Activated CD4-positive, alpha-beta memory T cell treated with anti-CD3 and anti-CD28 coated beads, Interleukin-2, amount 10 ng/mL, durations not matched to agents 7 days and 5 days (primary cell): ENCODE measurements at regions not wholly inside any gene's neighbourhood (a gene's known extent, or its start where the extent isn't known, plus 50 kb on each side); places are given as distances from the start of the nearest gene placed in this dataset.
"Not testable (repeated sequence)": the region's sequence is repeated elsewhere in the genome, so short reads cannot be mapped to it uniquely, and the experiment has no call there.

Experiments used
- CTCF ChIA-PET: fragments of 350-600 bp; sonication (Branson Sonifier 250); formaldehyde crosslinking; loops from one replicate; lab custom pipeline; 2021; ENCODE audit warnings: antibody characterized with exemption, inconsistent platforms; lab: Charles Lee
- POLR2A ChIA-PET: fragments of 350-600 bp; sonication (Branson Sonifier 250); formaldehyde crosslinking; loops from one replicate; lab custom pipeline; 2021; ENCODE audit warnings: antibody characterized with exemption; lab: Charles Lee
- DNase-seq: peaks from one replicate; pipeline ENCODE4 v3.0.0-alpha.2; 2020
- H3K27ac Mint-ChIP-seq: one replicate; pipeline ENCODE4 v1.8.0; 2021; ENCODE audit warnings: mild to moderate bottlenecking, mixed read lengths
- H3K27me3 Mint-ChIP-seq: one replicate; pipeline ENCODE4 v1.8.0; 2021; ENCODE audit warnings: mixed read lengths
- H3K36me3 Mint-ChIP-seq: one replicate; pipeline ENCODE4 v1.8.0; 2021; ENCODE audit warnings: low read depth, mixed read lengths
- H3K4me1 Mint-ChIP-seq: one replicate; pipeline ENCODE4 v1.8.0; 2021; ENCODE audit warnings: mixed read lengths
- H3K4me3 Mint-ChIP-seq: one replicate; pipeline ENCODE4 v1.8.0; 2021; ENCODE audit warnings: mild to moderate bottlenecking, mixed read lengths
- H3K9me3 Mint-ChIP-seq: one replicate; pipeline ENCODE4 v1.8.0; 2021; ENCODE audit warnings: mixed read lengths

DNA sequence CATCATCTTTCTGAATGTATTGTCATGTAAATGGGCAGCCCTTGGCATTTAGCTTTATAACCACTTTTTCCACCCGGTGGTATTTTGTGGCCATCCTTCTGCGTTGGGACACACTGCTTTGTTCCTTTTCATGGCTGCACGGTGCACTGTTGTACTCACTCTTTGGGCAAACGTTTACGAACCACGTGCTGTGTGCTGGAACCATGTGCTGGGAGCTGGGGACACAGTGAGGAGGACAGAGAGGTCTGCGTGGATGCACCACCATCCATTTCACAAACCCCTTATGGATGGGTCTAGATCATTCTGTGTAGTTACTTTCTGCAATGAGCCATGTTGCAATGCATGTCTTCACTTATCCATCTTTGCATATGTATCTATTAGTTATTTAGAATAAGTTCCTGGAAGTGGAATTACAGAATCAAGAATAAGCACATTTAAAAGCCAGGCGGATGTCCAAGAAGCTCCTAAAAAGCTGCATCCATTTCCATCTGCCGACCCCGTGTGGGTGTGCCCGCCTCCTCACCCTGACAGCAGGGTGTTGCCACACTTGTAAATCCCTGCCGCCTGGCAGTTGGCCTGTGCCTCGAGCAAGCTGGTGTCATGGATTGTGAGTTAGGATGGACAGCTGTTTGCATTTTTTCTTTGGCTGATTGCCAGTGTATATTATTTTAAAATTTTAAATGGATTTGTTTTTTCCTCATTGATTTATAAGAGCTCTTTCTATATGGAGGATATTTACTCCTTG is 183.8 kb downstream of the LAT start:
- POLR2A ChIA-PET, H3K4me3 Mint-ChIP-seq, DNase-seq, H3K4me1 Mint-ChIP-seq, H3K27me3 Mint-ChIP-seq, CTCF ChIA-PET, H3K27ac Mint-ChIP-seq, H3K9me3 Mint-ChIP-seq: not testable (repeated sequence)
- H3K36me3 Mint-ChIP-seq = peaks cover 14% of the 10 kb centered on the region

DNA sequence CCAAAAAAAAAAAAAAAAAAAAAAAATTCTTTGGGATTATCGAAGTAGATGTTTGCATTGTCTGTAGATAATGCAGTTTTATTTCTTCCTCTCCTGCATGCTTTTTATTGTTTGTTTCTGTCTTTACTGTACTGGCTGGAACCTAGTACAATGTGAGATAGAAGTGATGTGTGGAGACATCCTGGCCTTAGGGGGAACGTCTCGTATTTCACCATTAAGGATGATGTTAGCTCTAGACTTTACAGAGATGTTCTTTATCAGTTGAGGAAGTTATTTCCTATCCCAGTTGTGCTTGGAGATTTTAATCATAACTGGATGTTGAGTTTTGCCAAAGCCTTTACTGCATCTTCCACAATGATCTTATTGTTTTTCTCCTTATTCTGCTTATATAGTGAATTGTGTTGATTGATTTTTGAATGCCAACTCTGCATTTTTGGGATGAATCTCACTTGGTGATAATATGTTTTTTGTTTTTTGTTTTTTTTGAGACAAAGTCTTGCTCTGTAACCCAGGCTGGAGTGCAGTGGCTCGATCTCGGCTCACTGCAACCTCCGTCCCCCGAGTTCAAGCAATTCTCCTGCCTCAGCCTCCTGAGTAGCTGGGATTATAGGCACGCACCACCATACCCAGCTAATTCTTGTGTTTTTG is 179.7 kb downstream of the LAT start:
- DNase-seq, POLR2A ChIA-PET, H3K4me3 Mint-ChIP-seq, H3K9me3 Mint-ChIP-seq, H3K36me3 Mint-ChIP-seq, H3K4me1 Mint-ChIP-seq, H3K27me3 Mint-ChIP-seq, H3K27ac Mint-ChIP-seq: not testable (repeated sequence)
- CTCF ChIA-PET = interaction anchor here (1.0 kb wide), 1 partner anchor 49 kb away, joined by 3 read pairs; no protein-coding TSS in a partner anchor

DNA sequence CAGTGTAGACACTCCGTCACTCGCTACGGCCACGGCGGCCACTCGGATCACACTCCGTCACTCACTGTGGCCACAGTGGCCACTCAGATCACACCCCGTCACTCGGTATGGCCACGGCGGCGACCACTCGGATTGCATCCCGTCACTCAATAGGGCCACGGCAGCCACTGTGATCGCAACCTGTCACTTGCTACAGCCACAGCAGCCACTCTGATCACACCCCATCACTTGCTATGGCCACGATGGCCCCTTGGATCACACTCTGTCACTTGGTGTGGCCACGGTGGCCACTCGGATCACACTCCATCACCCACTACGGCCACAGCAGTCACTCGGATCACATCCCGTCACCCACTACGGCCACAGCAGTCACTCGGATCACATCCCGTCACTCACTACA is 175.3 kb downstream of the LAT start:
- peaks cover 17% of the 10 kb centered on the region for H3K4me1 Mint-ChIP-seq
- H3K36me3 Mint-ChIP-seq, H3K27ac Mint-ChIP-seq, H3K4me3 Mint-ChIP-seq, POLR2A ChIA-PET, DNase-seq, H3K9me3 Mint-ChIP-seq, H3K27me3 Mint-ChIP-seq, CTCF ChIA-PET: not testable (repeated sequence)

DNA sequence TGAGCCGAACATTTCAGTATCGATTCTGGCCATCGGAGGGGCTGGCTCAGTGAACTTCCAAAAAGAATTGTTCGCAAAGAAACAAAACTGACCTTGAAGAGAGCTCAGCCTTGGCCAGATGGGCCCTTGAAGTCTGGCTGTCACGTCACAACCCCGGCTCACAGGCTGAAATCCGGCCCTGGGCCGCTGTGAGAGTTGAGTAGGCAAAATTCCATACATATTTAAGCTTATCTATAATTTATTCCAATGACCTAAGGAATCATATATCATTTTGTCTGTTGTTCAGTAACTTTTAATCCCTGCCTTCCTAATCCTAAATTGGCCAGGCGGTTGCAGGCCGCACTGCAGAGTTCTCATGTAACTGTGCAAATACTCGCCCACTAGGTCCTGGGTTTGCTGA is 174.8 kb downstream of the LAT start:
- POLR2A ChIA-PET, H3K27ac Mint-ChIP-seq, DNase-seq, H3K9me3 Mint-ChIP-seq, H3K4me3 Mint-ChIP-seq, H3K27me3 Mint-ChIP-seq, CTCF ChIA-PET: not testable (repeated sequence)
- Mint-ChIP-seq H3K4me1 (peaks cover 20% of the 10 kb centered on the region), H3K36me3 (peaks cover 14% of the 10 kb centered on the region)

DNA sequence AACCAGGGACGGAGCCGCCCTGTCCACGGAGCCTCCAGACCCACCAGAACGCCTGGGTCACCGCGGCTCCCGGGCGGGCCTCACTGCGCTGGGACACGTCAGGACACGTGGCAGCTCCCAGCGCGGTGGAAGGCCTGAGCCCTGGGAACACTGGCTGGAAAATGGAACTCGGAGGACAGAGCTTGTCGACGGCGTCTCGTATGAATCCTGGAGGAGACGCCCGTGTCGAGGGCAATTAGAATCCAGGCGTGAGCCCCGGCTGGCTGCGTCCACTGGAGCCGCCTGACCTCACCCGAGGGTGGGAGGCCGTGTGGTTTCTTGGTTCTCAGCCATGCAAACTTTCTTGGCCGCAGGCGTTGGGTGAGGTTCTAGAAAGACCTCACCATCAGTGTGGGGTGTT is 173.9 kb downstream of the LAT start:
- H3K36me3 Mint-ChIP-seq = peaks cover 14% of the 10 kb centered on the region
- no peak for DNase-seq
- no peaks in the 10 kb centered on the region for H3K27me3 Mint-ChIP-seq
- H3K4me1 Mint-ChIP-seq = peaks cover 20% of the 10 kb centered on the region
- H3K4me3 Mint-ChIP-seq = no peak overlapping the region
- POLR2A ChIA-PET = no interaction called here
- no peak overlapping the region for H3K27ac Mint-ChIP-seq
- CTCF ChIA-PET = no interaction called here
- H3K9me3 Mint-ChIP-seq = no peaks in the 10 kb centered on the region

DNA sequence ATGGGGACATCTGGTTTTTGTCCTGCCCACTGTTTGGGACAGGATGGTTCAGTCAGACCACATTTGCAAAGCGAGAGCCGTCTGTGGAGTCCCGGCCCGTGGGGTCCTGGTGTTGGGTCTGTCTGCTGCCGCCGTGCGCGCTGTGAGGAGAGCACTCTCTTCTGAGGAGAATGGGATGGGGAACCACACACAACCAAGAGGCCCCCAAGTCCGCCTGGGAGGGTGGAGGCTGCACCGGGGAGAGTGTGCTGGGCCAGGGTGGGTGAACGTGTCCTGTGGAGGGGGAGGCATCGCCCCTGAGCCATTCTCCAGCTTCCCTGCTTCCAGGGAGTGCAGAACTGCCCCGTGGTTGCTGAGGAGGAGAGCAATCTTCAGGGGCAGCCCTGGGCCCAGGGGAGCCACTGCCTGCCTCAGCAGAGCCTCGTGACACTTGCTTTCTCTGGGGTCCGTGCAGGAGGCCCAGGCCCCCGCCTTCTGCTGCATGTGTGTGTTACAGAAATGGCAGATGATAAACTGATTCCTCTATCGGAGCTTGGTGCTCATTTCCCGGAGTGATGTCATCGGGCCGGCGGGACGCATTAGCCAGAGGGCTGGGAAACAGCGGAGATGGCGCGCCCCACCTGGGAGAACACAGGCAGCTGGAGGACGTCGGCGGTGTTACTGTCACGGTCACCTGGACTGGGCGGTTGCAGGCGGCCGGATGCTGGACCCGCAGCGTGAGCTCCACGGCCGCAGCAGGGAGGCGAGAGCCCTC is 173.4 kb downstream of the LAT start:
- H3K4me3 Mint-ChIP-seq, H3K27ac Mint-ChIP-seq, POLR2A ChIA-PET: not testable (repeated sequence)

DNA sequence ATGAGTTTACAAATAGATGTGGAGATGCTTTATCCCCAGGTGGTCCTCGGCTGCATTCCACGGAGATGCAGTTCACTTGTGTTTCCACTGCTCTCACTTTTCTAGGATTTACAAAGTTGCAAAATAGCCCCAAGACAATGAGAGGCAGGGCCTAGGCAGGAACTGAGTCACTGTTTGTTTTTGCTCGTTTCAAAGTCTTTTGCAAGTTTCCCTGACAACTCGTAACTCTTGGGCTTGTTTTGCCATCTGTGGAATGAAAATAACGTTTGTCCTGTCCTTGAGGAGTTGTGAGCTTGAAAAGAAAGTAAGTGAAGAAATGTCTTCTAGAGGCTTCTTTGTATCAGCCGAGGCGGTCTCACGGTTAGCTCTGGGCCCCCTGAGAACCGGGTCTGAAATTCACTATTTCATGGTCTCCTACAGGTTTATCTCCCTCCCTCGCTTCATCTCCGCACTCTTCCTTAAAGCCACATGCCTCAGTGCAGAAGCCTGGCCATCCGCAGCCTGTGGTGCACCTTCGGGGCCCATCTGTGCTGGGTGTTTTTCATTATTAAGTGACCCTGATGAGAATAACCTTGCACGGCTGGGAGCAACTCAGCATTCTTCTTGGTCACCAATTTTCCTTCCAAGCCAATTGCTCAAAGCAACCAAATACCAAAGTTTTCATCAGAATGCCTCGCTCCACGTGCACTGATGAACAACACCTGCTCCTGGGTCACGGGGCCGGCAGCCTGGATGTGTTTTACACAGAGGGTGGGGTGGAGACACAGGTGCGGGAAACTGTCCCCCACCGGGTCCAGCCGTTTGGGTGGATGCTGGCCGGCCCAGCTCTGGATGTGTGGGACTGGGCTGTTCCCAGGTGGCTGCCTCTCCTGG is 172.4 kb downstream of the LAT start:
- H3K9me3 Mint-ChIP-seq, CTCF ChIA-PET, POLR2A ChIA-PET, H3K27me3 Mint-ChIP-seq, DNase-seq, H3K4me3 Mint-ChIP-seq: not testable (repeated sequence)
- Mint-ChIP-seq H3K4me1 (peaks cover 20% of the 10 kb centered on the region), H3K36me3 (peaks cover 14% of the 10 kb centered on the region), H3K27ac (peak overlapping the region; percentile 75)

More for the DNA sequence above, 173.4 kb downstream of the LAT start:
- Mint-ChIP-seq H3K36me3 (peaks cover 14% of the 10 kb centered on the region), H3K4me1 (peaks cover 20% of the 10 kb centered on the region)
- H3K9me3 Mint-ChIP-seq, DNase-seq, H3K27me3 Mint-ChIP-seq, CTCF ChIA-PET: not testable (repeated sequence)

DNA sequence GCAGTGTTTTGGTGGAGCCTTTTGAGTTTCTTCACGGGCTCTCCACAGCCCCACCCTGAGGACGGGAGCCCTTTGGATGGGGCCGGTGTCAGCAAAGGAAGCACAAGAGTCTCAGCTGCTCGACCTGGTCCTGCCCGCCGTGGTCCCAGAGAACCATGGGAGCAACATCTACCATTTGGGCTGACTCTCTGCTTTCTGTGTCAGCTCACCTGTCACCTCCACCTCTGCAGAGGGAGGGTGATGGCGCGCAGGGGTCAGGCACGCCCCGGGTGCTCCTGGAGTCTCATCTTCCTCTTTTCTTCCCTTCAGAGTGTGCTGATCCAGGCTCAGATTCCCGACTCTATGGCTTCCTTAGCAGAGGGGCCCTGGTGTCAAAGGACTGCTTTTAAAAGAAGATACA is 171.7 kb downstream of the LAT start:
- no peak for DNase-seq
- ChIA-PET POLR2A (no interaction called here), CTCF (no interaction called here)
- no peak overlapping the region for H3K4me3 Mint-ChIP-seq
- no peaks in the 10 kb centered on the region for H3K9me3 Mint-ChIP-seq
- H3K27ac Mint-ChIP-seq = peak overlapping the region; percentile 75
- peaks cover 20% of the 10 kb centered on the region for H3K4me1 Mint-ChIP-seq
- peaks cover 14% of the 10 kb centered on the region for H3K36me3 Mint-ChIP-seq
- H3K27me3 Mint-ChIP-seq = no peaks in the 10 kb centered on the region

DNA sequence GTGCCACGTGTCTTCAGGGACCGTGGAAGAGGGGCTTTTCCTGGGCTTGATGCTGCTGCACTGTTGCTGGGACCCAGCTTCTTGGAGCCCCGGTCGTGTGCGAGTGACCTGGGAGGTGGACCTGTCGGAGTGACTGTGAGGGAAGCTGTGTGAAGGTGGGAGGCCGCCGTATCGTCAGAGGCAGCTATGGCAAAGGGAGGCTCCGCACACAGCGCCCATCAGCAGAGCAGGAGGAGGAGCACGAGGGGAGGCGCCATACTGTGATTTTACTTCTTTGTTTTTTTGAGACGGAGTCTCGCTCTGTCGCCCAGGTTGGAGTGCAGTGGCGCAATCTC is 171.0 kb downstream of the LAT start:
- CTCF ChIA-PET, H3K27me3 Mint-ChIP-seq, H3K9me3 Mint-ChIP-seq, POLR2A ChIA-PET, DNase-seq, H3K27ac Mint-ChIP-seq, H3K4me3 Mint-ChIP-seq: not testable (repeated sequence)
- Mint-ChIP-seq H3K36me3 (peaks cover 14% of the 10 kb centered on the region), H3K4me1 (peaks cover 20% of the 10 kb centered on the region)

DNA sequence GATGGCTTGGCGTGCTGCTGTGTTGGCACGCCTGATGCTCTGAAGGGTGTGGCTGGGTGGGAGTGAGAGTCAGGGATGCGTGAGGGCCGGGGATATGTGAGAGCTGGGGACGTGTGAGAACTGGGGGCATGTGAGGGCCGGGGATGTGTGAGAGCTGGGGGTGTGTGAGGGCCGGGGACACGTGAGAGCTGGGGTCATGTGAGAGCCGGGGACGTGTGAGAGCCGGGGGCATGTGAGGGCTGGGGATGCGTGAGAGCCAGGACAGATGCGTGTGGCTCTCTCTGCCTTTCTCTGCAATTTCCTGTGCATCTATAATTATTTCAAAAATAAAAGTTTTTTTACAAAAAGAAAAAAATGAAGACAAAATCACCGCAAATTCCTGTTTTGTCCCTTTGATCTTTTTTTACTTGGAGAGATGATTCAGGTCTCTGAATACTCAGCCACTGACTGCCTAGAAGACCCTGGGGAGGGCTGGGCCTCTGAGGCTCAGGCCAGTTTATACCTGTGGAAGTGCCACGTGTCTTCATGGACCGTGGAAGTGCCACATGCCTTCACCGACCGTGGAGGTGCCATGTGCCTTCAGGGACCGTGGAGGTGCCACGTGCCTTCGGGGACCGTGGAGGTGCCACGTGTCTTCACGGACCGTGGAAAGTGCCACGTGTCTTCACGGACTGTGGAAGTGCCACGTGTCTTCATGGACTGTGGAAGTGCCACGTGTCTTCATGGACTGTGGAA is 170.4 kb downstream of the LAT start:
- POLR2A ChIA-PET, DNase-seq, H3K27ac Mint-ChIP-seq, CTCF ChIA-PET, H3K9me3 Mint-ChIP-seq, H3K4me3 Mint-ChIP-seq, H3K27me3 Mint-ChIP-seq: not testable (repeated sequence)
- Mint-ChIP-seq H3K4me1 (peaks cover 23% of the 10 kb centered on the region), H3K36me3 (peaks cover 14% of the 10 kb centered on the region)

DNA sequence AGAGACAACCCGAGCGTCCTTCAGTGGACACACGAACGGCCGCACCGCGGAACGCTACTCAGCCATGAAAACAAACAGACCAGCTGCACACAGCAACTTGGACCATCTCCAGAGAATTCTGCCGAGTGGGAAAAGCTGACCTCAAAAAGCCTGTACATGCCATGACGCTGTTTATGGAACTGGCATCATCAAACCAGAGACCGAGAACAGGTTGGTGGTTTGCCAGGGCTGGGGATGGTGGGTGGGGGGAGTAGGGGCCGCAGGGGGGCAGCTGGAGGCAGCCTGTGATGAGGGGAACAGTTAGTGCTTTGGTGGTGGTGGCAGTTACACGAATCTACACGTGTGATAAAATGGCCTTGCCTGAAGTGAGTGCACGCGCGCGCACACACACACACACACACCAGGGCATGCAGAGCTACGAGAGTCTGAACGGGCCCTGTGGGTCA is 169.8 kb downstream of the LAT start:
- Mint-ChIP-seq H3K9me3 (no peaks in the 10 kb centered on the region), H3K27ac (no peak overlapping the region), H3K4me1 (peaks cover 29% of the 10 kb centered on the region), H3K27me3 (no peaks in the 10 kb centered on the region), H3K4me3 (no peak overlapping the region), H3K36me3 (peaks cover 10% of the 10 kb centered on the region)
- no peak for DNase-seq
- ChIA-PET POLR2A (no interaction called here), CTCF (no interaction called here)

DNA sequence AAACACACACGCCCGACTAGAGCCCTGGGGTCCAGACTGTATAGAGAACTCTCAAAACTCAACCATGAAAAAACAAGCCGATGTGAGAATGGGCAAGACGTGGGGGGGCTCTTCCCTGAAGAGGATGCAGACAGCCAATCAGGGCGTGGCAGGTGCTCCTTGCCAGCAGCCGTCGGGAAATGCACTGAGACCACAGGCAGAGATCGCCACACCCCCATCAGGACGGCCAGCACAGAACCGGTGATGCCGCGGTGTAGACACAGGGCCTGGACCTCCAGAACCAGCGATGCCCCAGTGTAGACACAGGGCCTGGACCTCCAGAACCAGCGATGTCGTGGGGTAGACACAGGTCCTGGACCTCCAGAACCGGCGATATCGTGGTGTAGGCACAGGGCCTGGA is 169.2 kb downstream of the LAT start:
- no peaks in the 10 kb centered on the region for H3K27me3 Mint-ChIP-seq
- POLR2A ChIA-PET = no interaction called here
- peaks cover 10% of the 10 kb centered on the region for H3K36me3 Mint-ChIP-seq
- peaks cover 35% of the 10 kb centered on the region for H3K4me1 Mint-ChIP-seq
- no peak for DNase-seq
- H3K9me3 Mint-ChIP-seq = no peaks in the 10 kb centered on the region
- H3K27ac Mint-ChIP-seq = no peak overlapping the region
- CTCF ChIA-PET = no interaction called here
- no peak overlapping the region for H3K4me3 Mint-ChIP-seq
